RWPE2 (cell line): ENCODE measurements at regions not wholly inside any gene's neighbourhood (a gene's known extent, or its start where the extent isn't known, plus 50 kb on each side); places are given as distances from the start of the nearest gene placed in this dataset.

Experiments
- ATAC-seq: fragments of 200-7000 bp; cut with Tn5 transposase; 3 replicates; pipeline ENCODE4 v1.9.1; 2021; ENCODE audit warnings: low read depth
- DNase-seq: peaks from one replicate; pipeline ENCODE4 v3.0.0-alpha.2; 2020; ENCODE audit warnings: low spot score
- H3K27ac ChIP-seq: fragments of 450-650 bp; 2 replicates; pipeline ENCODE4 v1.5.1; 2017; ENCODE audit warnings: mild to moderate bottlenecking; ENCODE audit not compliant: poor library complexity, severe bottlenecking
- H3K27me3 ChIP-seq: fragments of 250-450 bp; sonication (Bioruptor Pico); 2 replicates; pipeline ENCODE4 v1.5.1; 2021; ENCODE audit warnings: mild to moderate bottlenecking, moderate library complexity; ENCODE audit not compliant: insufficient read depth, poor library complexity, severe bottlenecking
- H3K36me3 ChIP-seq: fragments of 250-450 bp; sonication (Bioruptor Pico); 2 replicates; pipeline ENCODE4 v1.5.1; 2020; ENCODE audit warnings: low read depth, mild to moderate bottlenecking, moderate library complexity
- H3K4me1 ChIP-seq: fragments of 250-450 bp; sonication (Bioruptor Pico); 2 replicates; pipeline ENCODE4 v1.5.1; 2021; ENCODE audit warnings: mild to moderate bottlenecking, moderate library complexity; ENCODE audit not compliant: insufficient read depth, poor library complexity, severe bottlenecking
- H3K4me3 ChIP-seq: fragments of 250-450 bp; sonication (Bioruptor Pico); 2 replicates; pipeline ENCODE4 v1.5.1; 2021; ENCODE audit warnings: mild to moderate bottlenecking, moderate library complexity; ENCODE audit not compliant: severe bottlenecking
- H3K9me3 ChIP-seq: fragments of 250-450 bp; sonication (Bioruptor Pico); 2 replicates; pipeline ENCODE4 v1.5.1; 2021; ENCODE audit warnings: mild to moderate bottlenecking, moderate library complexity; ENCODE audit not compliant: severe bottlenecking
- TF ChIP-seq, protein P1 (sequence below): fragments of 450-650 bp; IDR thresholded peaks from one replicate; pipeline ENCODE4 v1.5.1; 2017; ENCODE audit warnings: mild to moderate bottlenecking, moderate library complexity; ENCODE audit not compliant: poor library complexity, severe bottlenecking

- DNase-seq (no peak), ATAC-seq (0 out of 3 replicates have a peak, but pooled peaks have one; percentile 36)
- H3K4me1 ChIP-seq: no peaks in the 10 kb centered on the region
- H3K27ac ChIP-seq: no peak overlapping the region
- H3K4me3 ChIP-seq: no peak overlapping the region
- no peaks in the 10 kb centered on the region for H3K36me3 ChIP-seq
- TF ChIP-seq, protein P1, sequence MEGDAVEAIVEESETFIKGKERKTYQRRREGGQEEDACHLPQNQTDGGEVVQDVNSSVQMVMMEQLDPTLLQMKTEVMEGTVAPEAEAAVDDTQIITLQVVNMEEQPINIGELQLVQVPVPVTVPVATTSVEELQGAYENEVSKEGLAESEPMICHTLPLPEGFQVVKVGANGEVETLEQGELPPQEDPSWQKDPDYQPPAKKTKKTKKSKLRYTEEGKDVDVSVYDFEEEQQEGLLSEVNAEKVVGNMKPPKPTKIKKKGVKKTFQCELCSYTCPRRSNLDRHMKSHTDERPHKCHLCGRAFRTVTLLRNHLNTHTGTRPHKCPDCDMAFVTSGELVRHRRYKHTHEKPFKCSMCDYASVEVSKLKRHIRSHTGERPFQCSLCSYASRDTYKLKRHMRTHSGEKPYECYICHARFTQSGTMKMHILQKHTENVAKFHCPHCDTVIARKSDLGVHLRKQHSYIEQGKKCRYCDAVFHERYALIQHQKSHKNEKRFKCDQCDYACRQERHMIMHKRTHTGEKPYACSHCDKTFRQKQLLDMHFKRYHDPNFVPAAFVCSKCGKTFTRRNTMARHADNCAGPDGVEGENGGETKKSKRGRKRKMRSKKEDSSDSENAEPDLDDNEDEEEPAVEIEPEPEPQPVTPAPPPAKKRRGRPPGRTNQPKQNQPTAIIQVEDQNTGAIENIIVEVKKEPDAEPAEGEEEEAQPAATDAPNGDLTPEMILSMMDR: peak; percentile 96
- H3K9me3 ChIP-seq: no peaks in the 10 kb centered on the region
- no peaks in the 10 kb centered on the region for H3K27me3 ChIP-seq
Measured at GRCh38 chr6:97394160-97394748, 111.2 kb upstream of the MMS22L start.

GRCh38 chr6:97396880-97397279, 113.9 kb upstream of the MMS22L start:
- no peak overlapping the region for H3K4me3 ChIP-seq
- ATAC-seq (no peak), DNase-seq (no peak)
- no peaks in the 10 kb centered on the region for H3K36me3 ChIP-seq
- H3K4me1 ChIP-seq: no peaks in the 10 kb centered on the region
- TF ChIP-seq, protein P1: no peak
- no peaks in the 10 kb centered on the region for H3K27me3 ChIP-seq
- H3K27ac ChIP-seq: no peak overlapping the region
- H3K9me3 ChIP-seq: no peaks in the 10 kb centered on the region

GRCh38 chr6:97399208-97399607, 116.2 kb upstream of the MMS22L start:
- H3K27me3 ChIP-seq: no peaks in the 10 kb centered on the region
- no peaks in the 10 kb centered on the region for H3K4me1 ChIP-seq
- H3K9me3 ChIP-seq: no peaks in the 10 kb centered on the region
- H3K36me3 ChIP-seq: no peaks in the 10 kb centered on the region
- ATAC-seq: no peak
- no peak for DNase-seq
- H3K4me3 ChIP-seq: no peak overlapping the region
- TF ChIP-seq, protein P1: no peak
- no peak overlapping the region for H3K27ac ChIP-seq

- H3K9me3 ChIP-seq: no peaks in the 10 kb centered on the region
- ATAC-seq: no peak
- no peaks in the 10 kb centered on the region for H3K4me1 ChIP-seq
- no peak overlapping the region for H3K4me3 ChIP-seq
- DNase-seq: no peak
- no peaks in the 10 kb centered on the region for H3K27me3 ChIP-seq
- no peaks in the 10 kb centered on the region for H3K36me3 ChIP-seq
- TF ChIP-seq, protein P1: no peak
- no peak overlapping the region for H3K27ac ChIP-seq
Measured at GRCh38 chr6:97401533-97401932, 118.5 kb upstream of the MMS22L start.

- Histone ChIP-seq H3K36me3 (no peaks in the 10 kb centered on the region), H3K9me3 (no peaks in the 10 kb centered on the region), H3K27me3 (no peaks in the 10 kb centered on the region), H3K4me3 (no peak overlapping the region), H3K27ac (no peak overlapping the region), H3K4me1 (no peaks in the 10 kb centered on the region)
- TF ChIP-seq, protein P1: no peak
- DNase-seq (no peak), ATAC-seq (no peak)
Measured at GRCh38 chr6:97405818-97406409, 122.9 kb upstream of the MMS22L start.
